Neural cell (in vitro differentiated cells): ENCODE measurements at regions not wholly inside any gene's neighbourhood (a gene's known extent, or its start where the extent isn't known, plus 50 kb on each side); places are given as distances from the start of the nearest gene placed in this dataset.

Source experiments
- H2AFZ ChIP-seq: fragments of 200-600, 300-800 bp; sonication (generic), shearing (Covaris generic); 2 replicates; pipeline ENCODE4 v1.6.0; 2014; ENCODE audit warnings: low read depth, mild to moderate bottlenecking, antibody characterized with exemption, low read length, moderate library complexity
- H3F3A ChIP-seq: fragments of 200-600 bp; shearing (Covaris generic); 2 replicates; pipeline ENCODE4 v1.6.1; 2016; ENCODE audit warnings: mild to moderate bottlenecking, moderate library complexity, mixed read lengths, antibody characterized with exemption, low read length; ENCODE audit not compliant: insufficient read depth, poor library complexity, severe bottlenecking
- H3K27ac ChIP-seq: fragments of 200-600, 300-800 bp; sonication (generic), shearing (Covaris generic); 2 replicates; pipeline ENCODE4 v1.5.1; 2014; ENCODE audit warnings: mild to moderate bottlenecking, low read length, moderate library complexity
- H3K27me3 ChIP-seq: fragments of 300-800, 200-600 bp; sonication (generic), shearing (Covaris generic); 2 replicates; pipeline ENCODE4 v1.6.0; 2014; ENCODE audit warnings: mild to moderate bottlenecking, low read depth, low read length, moderate library complexity; ENCODE audit not compliant: insufficient read depth
- H3K36me3 ChIP-seq: fragments of 300-800, 200-600 bp; sonication (generic), shearing (Covaris generic); 2 replicates; pipeline ENCODE4 v1.5.1; 2014; ENCODE audit warnings: mild to moderate bottlenecking, antibody characterized with exemption, low read length, moderate library complexity; ENCODE audit not compliant: insufficient read depth
- H3K4me2 ChIP-seq: fragments of 300-800, 200-600 bp; sonication (generic), shearing (Covaris generic); 2 replicates; pipeline ENCODE4 v1.6.0; 2014; ENCODE audit warnings: mild to moderate bottlenecking, low read length
- H3K4me3 ChIP-seq: fragments of 300-800, 200-600 bp; sonication (generic), shearing (Covaris generic); 2 replicates; pipeline ENCODE4 v1.5.1; 2014; ENCODE audit warnings: mild to moderate bottlenecking, low read length, moderate library complexity
- H3K79me2 ChIP-seq: fragments of 200-600 bp; shearing (Covaris generic); replicated peaks from 2 replicates; pipeline ENCODE4 v1.6.0; 2014; ENCODE audit warnings: mild to moderate bottlenecking, low read length, moderate library complexity; ENCODE audit not compliant: insufficient read depth
- H3K9ac ChIP-seq: fragments of 300-800, 200-600 bp; sonication (generic), shearing (Covaris generic); 2 replicates; pipeline ENCODE4 v1.6.1; 2016; ENCODE audit warnings: mild to moderate bottlenecking, low read length, mixed read lengths
- H3K9me2 ChIP-seq: fragments of 200-600 bp; shearing (Covaris generic); 2 replicates; pipeline ENCODE4 v1.6.1; 2016; ENCODE audit warnings: mild to moderate bottlenecking, low read length, mixed read lengths; ENCODE audit not compliant: insufficient read depth
- H3K9me3 ChIP-seq: fragments of 200-600, 300-800 bp; sonication (generic), shearing (Covaris generic); 2 replicates; pipeline ENCODE4 v1.6.1; 2016; ENCODE audit warnings: mild to moderate bottlenecking, mixed run types, low read length, moderate library complexity, mixed read lengths
- H4K20me1 ChIP-seq: fragments of 200-600 bp; shearing (Covaris generic); 2 replicates; pipeline ENCODE4 v1.6.1; 2016; ENCODE audit warnings: mild to moderate bottlenecking, mixed run types; ENCODE audit not compliant: insufficient read depth
- EP300 ChIP-seq: fragments of 450-650 bp; conservative IDR thresholded peaks from 2 replicates; pipeline ENCODE4 v1.6.1; 2014; ENCODE audit warnings: antibody characterized with exemption, mild to moderate bottlenecking, moderate library complexity; ENCODE audit not compliant: poor library complexity, severe bottlenecking
- EZH2 ChIP-seq: fragments of 200-600, 300-800 bp; shearing (Covaris generic), sonication (generic); IDR thresholded peaks from 2 replicates; pipeline ENCODE4 v1.6.1; 2014; ENCODE audit warnings: antibody characterized with exemption, low read length, borderline replicate concordance, mild to moderate bottlenecking; ENCODE audit not compliant: insufficient read depth, poor library complexity, severe bottlenecking
- MXI1 ChIP-seq: fragments of 450-650 bp; conservative IDR thresholded peaks from 2 replicates; pipeline ENCODE4 v1.6.1; 2014; ENCODE audit warnings: antibody characterized with exemption, mild to moderate bottlenecking; ENCODE audit not compliant: poor library complexity, severe bottlenecking
- POLR2AphosphoS5 ChIP-seq: IDR thresholded peaks from 2 replicates; pipeline ENCODE4 v1.6.1; 2012
- RAD21 ChIP-seq: fragments of 450-650 bp; conservative IDR thresholded peaks from 2 replicates; pipeline ENCODE4 v1.6.1; 2014; ENCODE audit warnings: antibody characterized with exemption, mild to moderate bottlenecking, moderate library complexity
- SMC3 ChIP-seq: fragments of 450-650 bp; conservative IDR thresholded peaks from 2 replicates; pipeline ENCODE4 v1.6.1; 2014; ENCODE audit warnings: antibody characterized with exemption, mild to moderate bottlenecking, moderate library complexity; ENCODE audit not compliant: poor library complexity
- TAF1 ChIP-seq: IDR thresholded peaks from 2 replicates; pipeline ENCODE4 v1.6.1; 2012; ENCODE audit warnings: low read depth
- TF ChIP-seq, protein P1 (sequence below): fragments of 450-650 bp; IDR thresholded peaks from 2 replicates; pipeline ENCODE4 v1.5.1; 2014; ENCODE audit warnings: antibody characterized with exemption, mild to moderate bottlenecking, moderate library complexity; ENCODE audit not compliant: poor library complexity, severe bottlenecking
- TF ChIP-seq, protein P2 (sequence below): IDR thresholded peaks from 2 replicates; pipeline ENCODE4 v1.6.1; 2012; ENCODE audit warnings: borderline replicate concordance

DNA sequence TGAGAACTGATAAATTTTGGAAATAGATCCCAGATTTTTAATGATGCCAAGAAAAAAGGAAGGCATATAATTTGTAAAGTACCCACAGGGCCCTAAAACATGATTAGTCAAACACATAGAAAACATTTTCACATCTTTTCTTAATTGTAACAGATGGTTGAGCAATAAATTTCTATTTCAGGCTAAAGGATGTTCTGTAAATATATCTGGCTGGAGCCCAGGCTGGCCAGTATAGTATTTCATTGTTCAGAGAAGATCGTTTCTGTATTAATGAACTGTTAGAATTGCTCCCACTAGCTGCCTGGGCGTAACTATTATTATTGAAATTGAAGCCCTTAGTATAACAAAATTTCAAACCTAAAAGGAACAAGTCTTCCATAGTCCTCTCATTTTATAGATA lies 105.3 kb upstream of the SMC2 start:
- no peaks in the 10 kb centered on the region for H3K9me3 ChIP-seq
- H2AFZ ChIP-seq: no peak overlapping the region
- TF ChIP-seq SMC3 (no peak), EZH2 (no peak), POLR2AphosphoS5 (no peak)
- TF ChIP-seq, protein P1, sequence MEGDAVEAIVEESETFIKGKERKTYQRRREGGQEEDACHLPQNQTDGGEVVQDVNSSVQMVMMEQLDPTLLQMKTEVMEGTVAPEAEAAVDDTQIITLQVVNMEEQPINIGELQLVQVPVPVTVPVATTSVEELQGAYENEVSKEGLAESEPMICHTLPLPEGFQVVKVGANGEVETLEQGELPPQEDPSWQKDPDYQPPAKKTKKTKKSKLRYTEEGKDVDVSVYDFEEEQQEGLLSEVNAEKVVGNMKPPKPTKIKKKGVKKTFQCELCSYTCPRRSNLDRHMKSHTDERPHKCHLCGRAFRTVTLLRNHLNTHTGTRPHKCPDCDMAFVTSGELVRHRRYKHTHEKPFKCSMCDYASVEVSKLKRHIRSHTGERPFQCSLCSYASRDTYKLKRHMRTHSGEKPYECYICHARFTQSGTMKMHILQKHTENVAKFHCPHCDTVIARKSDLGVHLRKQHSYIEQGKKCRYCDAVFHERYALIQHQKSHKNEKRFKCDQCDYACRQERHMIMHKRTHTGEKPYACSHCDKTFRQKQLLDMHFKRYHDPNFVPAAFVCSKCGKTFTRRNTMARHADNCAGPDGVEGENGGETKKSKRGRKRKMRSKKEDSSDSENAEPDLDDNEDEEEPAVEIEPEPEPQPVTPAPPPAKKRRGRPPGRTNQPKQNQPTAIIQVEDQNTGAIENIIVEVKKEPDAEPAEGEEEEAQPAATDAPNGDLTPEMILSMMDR: no peak
- H3K9ac ChIP-seq: no peak overlapping the region
- no peaks in the 10 kb centered on the region for H3K36me3 ChIP-seq
- H3K27ac ChIP-seq: no peak overlapping the region
- H3K9me2 ChIP-seq: no peaks in the 10 kb centered on the region
- H3K79me2 ChIP-seq: no peaks in the 10 kb centered on the region
- H3F3A ChIP-seq: no peaks in the 10 kb centered on the region
- H4K20me1 ChIP-seq: no peaks in the 10 kb centered on the region
- H3K4me2 ChIP-seq: no peak overlapping the region
- H3K4me3 ChIP-seq: no peak overlapping the region
- H3K27me3 ChIP-seq: no peaks in the 10 kb centered on the region

DNA sequence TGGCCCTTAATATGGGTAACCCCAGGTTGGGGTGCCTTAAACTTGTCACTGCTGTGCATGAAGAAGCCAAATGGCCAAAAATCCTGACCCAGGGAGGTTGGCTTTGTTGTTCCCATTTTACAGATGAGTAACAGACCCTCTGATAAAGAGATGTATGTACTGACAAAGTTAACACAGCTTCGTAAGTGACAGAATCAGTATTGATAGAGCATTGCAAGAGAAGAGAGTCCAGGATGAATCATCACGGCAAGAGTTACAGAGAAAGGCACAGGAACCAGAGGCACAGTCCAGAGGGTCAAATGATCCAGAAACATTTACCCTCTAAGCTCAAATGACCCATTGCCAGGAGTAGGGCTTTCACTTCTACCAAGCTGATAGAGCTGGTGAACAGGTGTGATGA lies 103.8 kb upstream of the SMC2 start:
- no peaks in the 10 kb centered on the region for H3K9me2 ChIP-seq
- H3K27ac ChIP-seq: no peak overlapping the region
- TF ChIP-seq RAD21 (no peak), SMC3 (no peak), TAF1 (no peak), POLR2AphosphoS5 (no peak), EP300 (no peak), EZH2 (no peak), MXI1 (no peak)
- TF ChIP-seq, protein P2, sequence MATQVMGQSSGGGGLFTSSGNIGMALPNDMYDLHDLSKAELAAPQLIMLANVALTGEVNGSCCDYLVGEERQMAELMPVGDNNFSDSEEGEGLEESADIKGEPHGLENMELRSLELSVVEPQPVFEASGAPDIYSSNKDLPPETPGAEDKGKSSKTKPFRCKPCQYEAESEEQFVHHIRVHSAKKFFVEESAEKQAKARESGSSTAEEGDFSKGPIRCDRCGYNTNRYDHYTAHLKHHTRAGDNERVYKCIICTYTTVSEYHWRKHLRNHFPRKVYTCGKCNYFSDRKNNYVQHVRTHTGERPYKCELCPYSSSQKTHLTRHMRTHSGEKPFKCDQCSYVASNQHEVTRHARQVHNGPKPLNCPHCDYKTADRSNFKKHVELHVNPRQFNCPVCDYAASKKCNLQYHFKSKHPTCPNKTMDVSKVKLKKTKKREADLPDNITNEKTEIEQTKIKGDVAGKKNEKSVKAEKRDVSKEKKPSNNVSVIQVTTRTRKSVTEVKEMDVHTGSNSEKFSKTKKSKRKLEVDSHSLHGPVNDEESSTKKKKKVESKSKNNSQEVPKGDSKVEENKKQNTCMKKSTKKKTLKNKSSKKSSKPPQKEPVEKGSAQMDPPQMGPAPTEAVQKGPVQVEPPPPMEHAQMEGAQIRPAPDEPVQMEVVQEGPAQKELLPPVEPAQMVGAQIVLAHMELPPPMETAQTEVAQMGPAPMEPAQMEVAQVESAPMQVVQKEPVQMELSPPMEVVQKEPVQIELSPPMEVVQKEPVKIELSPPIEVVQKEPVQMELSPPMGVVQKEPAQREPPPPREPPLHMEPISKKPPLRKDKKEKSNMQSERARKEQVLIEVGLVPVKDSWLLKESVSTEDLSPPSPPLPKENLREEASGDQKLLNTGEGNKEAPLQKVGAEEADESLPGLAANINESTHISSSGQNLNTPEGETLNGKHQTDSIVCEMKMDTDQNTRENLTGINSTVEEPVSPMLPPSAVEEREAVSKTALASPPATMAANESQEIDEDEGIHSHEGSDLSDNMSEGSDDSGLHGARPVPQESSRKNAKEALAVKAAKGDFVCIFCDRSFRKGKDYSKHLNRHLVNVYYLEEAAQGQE: no peak
- TF ChIP-seq, protein P1: no peak
- no peak overlapping the region for H2AFZ ChIP-seq
- H3K9me3 ChIP-seq: no peaks in the 10 kb centered on the region
- H3F3A ChIP-seq: no peaks in the 10 kb centered on the region
- H3K27me3 ChIP-seq: no peaks in the 10 kb centered on the region
- no peak overlapping the region for H3K9ac ChIP-seq
- H3K79me2 ChIP-seq: no peaks in the 10 kb centered on the region
- no peak overlapping the region for H3K4me3 ChIP-seq
- no peak overlapping the region for H3K4me2 ChIP-seq
- H4K20me1 ChIP-seq: no peaks in the 10 kb centered on the region
- H3K36me3 ChIP-seq: no peaks in the 10 kb centered on the region
